ENCODE measurements at regions not wholly inside any gene's neighbourhood (a gene's known extent, or its start where the extent isn't known, plus 50 kb on each side); places are given as distances from the start of the nearest gene placed in this dataset.

DNA sequence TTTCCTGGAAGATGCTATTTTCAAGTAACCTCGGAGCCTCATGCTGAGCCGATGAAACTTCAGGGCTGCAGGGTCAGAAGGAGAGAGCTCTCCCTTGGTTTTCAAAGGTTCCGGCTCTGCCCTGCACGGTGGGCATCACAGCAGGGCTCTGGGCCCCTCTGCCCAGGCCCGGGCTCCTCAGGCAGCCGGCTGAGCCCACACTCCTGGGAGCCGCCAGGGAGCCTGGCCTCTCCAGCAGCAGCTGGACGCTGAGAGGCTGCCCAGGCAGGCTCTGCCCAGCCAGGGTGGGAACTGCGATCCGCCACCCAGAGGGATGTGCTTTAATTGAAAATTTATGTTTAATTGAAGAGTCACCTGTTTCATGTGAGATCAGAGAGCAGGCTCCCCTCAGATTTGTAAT is 97.5 kb upstream of the MGMT start:
- Mint-ChIP-seq H3K4me3 (no peak overlapping the region), H3K9me3 (no peaks in the 10 kb centered on the region), H3K4me1 (no peaks in the 10 kb centered on the region), H3K27ac (no peak overlapping the region), H3K36me3 (no peaks in the 10 kb centered on the region), H3K27me3 (peaks cover 29% of the 10 kb centered on the region)
- no peak for DNase-seq
- CTCF ChIA-PET, result no interaction called here

DNA sequence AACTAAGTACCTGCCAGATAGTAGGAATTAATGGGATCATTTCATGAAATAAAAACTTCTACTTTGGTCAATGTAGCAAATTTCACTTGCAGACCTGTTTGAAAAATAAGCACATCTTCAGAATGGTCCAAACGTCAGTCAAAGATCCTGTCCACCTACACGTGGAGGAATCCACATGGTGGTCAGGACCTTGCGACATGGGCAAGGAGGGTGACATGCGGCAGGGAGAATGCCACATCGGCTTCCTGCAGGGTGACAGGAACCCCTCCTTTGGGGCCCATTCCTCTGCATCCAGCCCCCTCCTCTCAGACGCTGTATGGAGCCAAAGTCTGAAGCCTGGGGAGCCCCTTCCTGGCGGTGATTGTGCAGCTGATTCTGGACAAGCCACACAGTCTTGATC is 95.5 kb upstream of the MGMT start:
- H3K36me3 Mint-ChIP-seq, result no peaks in the 10 kb centered on the region
- H3K9me3 Mint-ChIP-seq, result no peaks in the 10 kb centered on the region
- H3K27me3 Mint-ChIP-seq, result peaks cover 29% of the 10 kb centered on the region
- no peak for DNase-seq
- H3K4me1 Mint-ChIP-seq, result no peaks in the 10 kb centered on the region
- CTCF ChIA-PET, result no interaction called here
- H3K4me3 Mint-ChIP-seq, result no peak overlapping the region
- H3K27ac Mint-ChIP-seq, result no peak overlapping the region

DNA sequence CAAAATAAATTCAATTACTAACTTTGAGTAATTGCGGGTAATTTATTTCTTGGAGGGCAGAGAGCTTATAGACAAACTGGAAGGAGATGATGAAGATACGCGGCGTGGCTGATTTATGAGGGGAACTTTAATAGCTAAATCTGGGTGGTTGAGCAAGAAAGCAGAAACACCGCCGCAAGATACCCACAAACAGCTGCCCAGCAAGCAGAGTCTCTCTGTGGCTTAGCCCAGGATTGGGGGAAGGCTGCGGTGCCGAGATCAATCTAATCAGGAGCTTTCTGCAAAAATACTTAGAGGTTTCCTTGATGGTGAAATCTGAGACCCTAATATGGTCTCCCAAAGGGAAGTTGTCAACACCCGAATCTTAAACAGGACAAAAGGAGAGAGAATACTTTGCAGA is 94.9 kb upstream of the MGMT start:
- H3K4me3 Mint-ChIP-seq, result no peak overlapping the region
- no peaks in the 10 kb centered on the region for H3K4me1 Mint-ChIP-seq
- H3K27ac Mint-ChIP-seq, result no peak overlapping the region
- H3K9me3 Mint-ChIP-seq, result no peaks in the 10 kb centered on the region
- H3K36me3 Mint-ChIP-seq, result no peaks in the 10 kb centered on the region
- DNase-seq, result no peak
- peaks cover 29% of the 10 kb centered on the region for H3K27me3 Mint-ChIP-seq
- CTCF ChIA-PET, result no interaction called here

DNA sequence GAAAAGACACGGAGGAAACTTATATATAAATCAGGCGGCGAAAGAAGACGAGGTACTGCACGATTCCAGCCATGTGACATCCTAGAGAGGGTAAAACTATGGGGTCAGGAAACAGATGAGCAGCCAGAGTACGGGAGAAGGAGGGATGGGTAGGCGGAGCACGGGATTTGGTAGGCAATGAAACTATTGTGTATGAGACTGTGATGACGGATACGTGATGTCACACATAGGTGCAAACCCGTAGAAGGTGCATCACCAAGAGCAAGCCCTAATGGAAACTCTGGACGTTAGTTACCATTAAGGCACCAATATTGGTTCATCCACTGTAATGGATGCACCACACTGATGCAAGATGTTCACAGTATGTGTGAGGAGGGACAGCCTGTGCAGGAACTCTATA is 93.8 kb upstream of the MGMT start:
- Mint-ChIP-seq H3K4me1 (no peaks in the 10 kb centered on the region), H3K27me3 (peaks cover 29% of the 10 kb centered on the region), H3K27ac (no peak overlapping the region), H3K9me3 (no peaks in the 10 kb centered on the region), H3K4me3 (no peak overlapping the region), H3K36me3 (no peaks in the 10 kb centered on the region)
- DNase-seq, result no peak
- CTCF ChIA-PET, result no interaction called here

DNA sequence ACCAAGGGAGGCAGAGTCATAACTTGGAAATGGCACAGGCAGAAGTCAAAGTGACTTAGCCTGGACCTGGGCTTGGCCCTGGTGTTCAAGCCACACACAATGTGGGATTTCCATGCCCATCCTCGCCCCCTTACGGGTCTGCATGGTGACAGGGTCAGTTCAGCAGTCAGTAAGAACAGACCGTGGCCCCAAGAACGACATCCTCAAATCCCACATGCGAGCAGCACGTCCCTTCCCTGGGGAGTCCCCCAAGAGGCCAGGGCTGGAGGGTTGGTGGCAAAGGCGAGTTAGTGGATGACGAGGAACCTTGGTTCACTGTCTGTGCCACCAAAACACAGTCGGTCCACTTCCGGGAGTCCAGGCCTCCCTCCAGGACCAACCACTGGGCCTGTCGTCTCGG is 93.3 kb upstream of the MGMT start:
- Mint-ChIP-seq H3K27me3 (peaks cover 29% of the 10 kb centered on the region), H3K36me3 (no peaks in the 10 kb centered on the region), H3K4me1 (no peaks in the 10 kb centered on the region), H3K27ac (no peak overlapping the region), H3K9me3 (no peaks in the 10 kb centered on the region), H3K4me3 (no peak overlapping the region)
- DNase-seq, result no peak
- CTCF ChIA-PET, result no interaction called here

DNA sequence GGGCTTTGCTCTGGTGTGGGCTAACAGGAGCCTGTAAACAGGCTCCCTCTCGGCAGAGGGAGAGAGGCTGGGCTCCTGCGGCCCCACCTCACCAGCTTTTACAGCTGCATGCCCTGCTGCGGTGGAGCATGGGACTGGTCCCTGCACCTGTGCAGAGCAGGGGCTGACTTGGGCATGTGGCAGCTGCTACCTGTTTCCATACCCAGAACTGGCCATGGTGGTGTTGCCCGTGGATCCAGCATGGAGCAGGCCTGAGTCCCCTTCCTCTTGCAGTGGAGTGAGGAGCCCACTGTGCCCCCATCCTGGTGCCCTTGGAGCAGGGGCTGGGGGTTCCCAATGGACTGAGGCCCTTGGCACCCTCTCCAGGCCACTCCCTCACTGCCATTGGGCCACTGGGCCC is 91.9 kb upstream of the MGMT start:
- Mint-ChIP-seq H3K27me3 (peaks cover 29% of the 10 kb centered on the region), H3K36me3 (no peaks in the 10 kb centered on the region), H3K9me3 (no peaks in the 10 kb centered on the region), H3K27ac (no peak overlapping the region), H3K4me1 (no peaks in the 10 kb centered on the region), H3K4me3 (no peak overlapping the region)
- no peak for DNase-seq
- CTCF ChIA-PET, result no interaction called here

DNA sequence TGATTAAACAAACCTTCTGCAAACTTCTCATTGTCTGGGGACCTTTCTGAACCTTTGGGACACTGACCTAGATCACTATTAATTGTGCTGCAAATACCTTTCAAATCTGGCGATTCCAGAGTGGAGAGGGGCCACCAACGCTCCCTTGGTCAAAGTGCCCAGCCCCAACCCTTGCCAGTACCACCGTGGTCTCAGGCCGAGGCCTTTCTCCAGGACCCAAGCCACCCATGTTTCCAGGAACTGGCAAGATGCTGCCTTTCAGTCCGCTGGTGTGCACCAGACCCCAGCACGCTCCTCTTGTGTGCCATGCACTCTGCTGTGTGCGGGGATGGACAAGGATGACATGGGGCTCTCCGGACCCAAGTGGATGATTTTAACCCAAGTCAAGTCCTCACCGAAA is 91.1 kb upstream of the MGMT start:
- Mint-ChIP-seq H3K27ac (no peak overlapping the region), H3K9me3 (no peaks in the 10 kb centered on the region), H3K27me3 (peaks cover 29% of the 10 kb centered on the region), H3K4me3 (no peak overlapping the region), H3K4me1 (no peaks in the 10 kb centered on the region), H3K36me3 (no peaks in the 10 kb centered on the region)
- no peak for DNase-seq
- CTCF ChIA-PET, result no interaction called here

DNA sequence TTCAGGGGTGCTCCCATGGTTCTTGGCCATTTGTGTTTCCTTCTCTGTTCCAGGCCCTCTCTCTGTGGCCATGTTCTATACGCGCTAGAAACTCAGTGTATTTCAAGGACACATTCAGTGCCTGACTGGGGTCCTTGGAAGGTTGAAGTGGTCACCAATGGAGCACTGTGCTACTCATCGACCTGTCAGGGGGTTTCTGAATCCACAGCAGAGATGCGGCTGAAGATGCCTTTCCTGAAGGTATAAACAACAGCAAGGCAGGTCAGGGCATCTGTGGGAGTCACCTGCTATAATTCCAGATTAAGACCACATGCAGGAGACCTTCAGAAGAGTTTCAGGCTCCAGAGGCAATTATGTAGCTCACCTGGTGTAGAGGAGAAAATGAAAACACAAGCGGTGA is 86.8 kb upstream of the MGMT start:
- CTCF ChIA-PET, result no interaction called here
- no peaks in the 10 kb centered on the region for H3K9me3 Mint-ChIP-seq
- DNase-seq, result no peak
- H3K27me3 Mint-ChIP-seq, result peaks cover under 1% of the 10 kb centered on the region
- H3K4me3 Mint-ChIP-seq, result no peak overlapping the region
- H3K4me1 Mint-ChIP-seq, result no peaks in the 10 kb centered on the region
- no peaks in the 10 kb centered on the region for H3K36me3 Mint-ChIP-seq
- H3K27ac Mint-ChIP-seq, result no peak overlapping the region

DNA sequence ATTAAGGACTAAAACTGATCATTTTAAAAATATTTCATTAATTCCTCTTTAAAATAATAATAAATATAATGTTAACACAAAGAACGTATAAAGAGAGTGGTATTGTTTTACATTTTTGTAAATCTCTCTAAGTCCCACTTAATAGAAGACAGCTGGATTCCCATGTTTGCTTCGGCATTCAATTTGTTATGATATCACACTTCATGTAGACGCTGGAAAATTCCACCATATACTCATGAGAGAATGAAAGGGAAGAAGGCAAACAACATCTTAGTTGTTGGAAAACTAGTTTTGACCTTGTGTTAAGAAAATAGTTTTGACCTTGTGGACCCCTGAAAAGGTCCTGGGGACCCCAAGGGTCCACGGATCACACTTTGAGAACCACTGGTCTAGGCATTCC is 85.3 kb upstream of the MGMT start:
- Mint-ChIP-seq H3K36me3 (no peaks in the 10 kb centered on the region), H3K27me3 (peaks cover 11% of the 10 kb centered on the region), H3K4me3 (no peak overlapping the region), H3K9me3 (no peaks in the 10 kb centered on the region), H3K27ac (no peak overlapping the region), H3K4me1 (no peaks in the 10 kb centered on the region)
- DNase-seq, result no peak
- CTCF ChIA-PET, result interaction anchor here (0.6 kb wide), 1 partner anchor 107 kb away, joined by 3 read pairs; no protein-coding TSS in a partner anchor

DNA sequence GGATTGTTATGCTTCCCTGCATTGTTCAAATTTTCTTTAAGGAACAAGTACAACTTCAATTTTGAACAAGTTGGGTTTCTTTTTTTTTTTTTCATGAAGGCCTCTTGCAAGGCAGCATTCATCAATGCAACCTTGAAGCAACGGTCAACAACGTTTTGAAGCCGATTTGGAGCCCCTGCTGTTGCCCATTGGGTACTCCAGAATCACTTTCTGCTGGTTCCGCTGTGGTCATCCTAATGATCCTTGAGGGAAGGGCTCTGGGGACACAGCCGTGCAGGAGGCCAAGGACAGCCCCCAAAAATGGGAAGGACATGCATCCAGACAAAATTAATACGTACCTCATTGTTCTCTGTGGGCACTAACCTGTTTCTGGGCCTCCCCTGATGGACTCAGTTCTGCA is 84.6 kb upstream of the MGMT start:
- no peak for DNase-seq
- no peaks in the 10 kb centered on the region for H3K9me3 Mint-ChIP-seq
- H3K4me1 Mint-ChIP-seq, result no peaks in the 10 kb centered on the region
- no peak overlapping the region for H3K4me3 Mint-ChIP-seq
- H3K27ac Mint-ChIP-seq, result no peak overlapping the region
- no peaks in the 10 kb centered on the region for H3K36me3 Mint-ChIP-seq
- CTCF ChIA-PET, result interaction anchor here (0.6 kb wide), 1 partner anchor 8 kb away, joined by 3 read pairs; no protein-coding TSS in a partner anchor
- H3K27me3 Mint-ChIP-seq, result peaks cover 11% of the 10 kb centered on the region

DNA sequence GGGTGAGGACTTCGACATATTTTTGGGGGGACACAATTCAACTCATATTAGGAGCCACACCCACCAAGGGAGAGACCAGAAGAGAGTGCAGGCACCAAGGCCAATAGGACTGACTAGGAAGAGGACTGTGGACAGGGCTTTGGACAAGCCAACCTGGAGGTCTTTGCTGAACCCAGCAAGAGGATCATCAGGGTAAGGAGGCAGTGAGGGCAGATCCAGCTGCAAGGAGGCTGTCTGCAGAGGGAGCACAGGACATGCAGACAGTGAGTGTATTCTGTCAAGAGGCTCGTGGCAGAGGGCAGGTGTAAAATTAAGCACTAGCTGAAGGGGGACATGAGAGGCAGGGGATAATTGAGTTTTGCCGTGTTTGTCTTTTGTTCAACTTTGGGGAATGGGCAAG is 83.4 kb upstream of the MGMT start:
- Mint-ChIP-seq H3K27me3 (peaks cover 11% of the 10 kb centered on the region), H3K9me3 (no peaks in the 10 kb centered on the region)

DNA sequence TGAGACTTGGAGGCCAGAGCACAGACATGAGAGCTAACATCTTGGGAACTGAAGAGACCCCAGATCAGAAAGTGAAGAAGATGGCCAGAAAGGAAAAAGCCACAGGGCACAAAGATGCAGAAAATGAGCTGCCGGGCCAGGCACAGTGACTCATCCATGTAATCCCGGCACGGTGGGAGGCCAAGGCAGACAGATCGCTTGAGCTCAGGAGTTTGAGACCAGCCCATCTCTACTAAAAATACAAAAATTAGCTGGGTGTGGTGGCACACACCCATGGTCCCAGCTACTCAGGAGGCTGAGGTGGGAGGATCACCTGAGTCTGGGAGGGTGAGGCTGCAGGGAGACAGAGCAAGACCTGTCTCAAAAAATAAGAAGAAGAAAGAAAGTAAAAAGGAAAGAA is 81.4 kb upstream of the MGMT start:
- Mint-ChIP-seq H3K4me3 (no peak overlapping the region), H3K36me3 (no peaks in the 10 kb centered on the region), H3K4me1 (no peaks in the 10 kb centered on the region), H3K27ac (no peak overlapping the region), H3K27me3 (peaks cover 11% of the 10 kb centered on the region), H3K9me3 (no peaks in the 10 kb centered on the region)
- no peak for DNase-seq
- CTCF ChIA-PET, result no interaction called here

More for the DNA sequence above, 83.4 kb upstream of the MGMT start:
- DNase-seq, result no peak
- no peaks in the 10 kb centered on the region for H3K4me1 Mint-ChIP-seq
- CTCF ChIA-PET, result no interaction called here
- no peak overlapping the region for H3K27ac Mint-ChIP-seq
- no peaks in the 10 kb centered on the region for H3K36me3 Mint-ChIP-seq
- H3K4me3 Mint-ChIP-seq, result no peak overlapping the region

DNA sequence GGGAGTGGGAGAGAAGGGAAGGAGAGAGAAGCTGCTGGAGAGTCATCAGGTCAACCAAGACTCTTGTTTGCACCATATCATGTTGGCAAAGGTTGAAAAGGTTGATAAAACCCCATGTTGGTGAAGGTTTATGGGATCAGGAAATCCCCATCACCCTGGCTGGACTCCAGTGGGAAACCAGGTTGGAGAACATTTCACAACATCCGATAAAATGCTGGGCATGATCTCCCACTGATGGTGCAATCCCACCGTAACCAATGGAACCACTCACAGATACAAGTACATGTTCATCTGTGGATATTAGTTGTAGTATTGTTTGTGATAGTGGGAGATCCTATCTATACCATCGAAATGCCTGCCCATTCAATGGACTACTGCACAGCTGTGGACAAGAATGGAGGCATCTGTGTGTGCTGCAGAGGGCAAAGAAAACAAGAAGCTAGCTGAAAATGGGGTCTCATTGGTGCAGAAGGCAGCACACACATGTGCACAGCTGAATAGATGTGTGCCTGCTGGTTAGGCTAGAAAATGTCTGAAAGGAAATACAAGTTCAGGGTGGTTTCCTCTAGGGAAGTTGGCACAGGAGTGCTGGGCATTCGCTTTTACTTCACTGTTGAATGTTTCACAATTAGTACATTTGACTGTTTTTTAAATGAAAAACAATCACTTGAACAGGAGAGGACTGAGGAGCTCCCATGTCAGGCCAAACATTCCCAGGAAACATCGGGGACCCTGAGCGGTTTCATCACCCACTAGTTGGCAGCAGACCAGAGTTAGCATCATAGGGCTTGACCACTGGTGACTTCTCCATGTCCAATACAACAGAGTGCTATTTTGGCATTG is 80.4 kb upstream of the MGMT start:
- Mint-ChIP-seq H3K4me3 (no peak overlapping the region), H3K4me1 (no peaks in the 10 kb centered on the region), H3K9me3 (no peaks in the 10 kb centered on the region), H3K36me3 (no peaks in the 10 kb centered on the region), H3K27me3 (peaks cover 11% of the 10 kb centered on the region), H3K27ac (no peak overlapping the region)
- CTCF ChIA-PET, result no interaction called here
- DNase-seq, result no peak

DNA sequence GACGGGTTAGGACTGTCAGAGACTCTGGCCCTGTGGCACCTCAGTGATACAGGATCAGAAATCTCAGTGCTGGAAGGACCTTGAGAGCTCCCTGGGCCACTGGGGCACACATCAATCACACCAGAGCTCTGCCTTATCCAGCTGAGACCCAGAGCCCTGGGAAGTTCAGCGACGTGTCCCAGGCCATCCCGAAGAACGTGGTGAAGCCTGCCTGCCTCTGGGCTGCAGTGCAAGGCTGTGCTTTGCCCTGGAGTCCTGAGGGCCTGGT is 79.8 kb upstream of the MGMT start:
- H3K4me3 Mint-ChIP-seq, result no peak overlapping the region
- no peaks in the 10 kb centered on the region for H3K36me3 Mint-ChIP-seq
- no peaks in the 10 kb centered on the region for H3K4me1 Mint-ChIP-seq
- CTCF ChIA-PET, result no interaction called here
- peaks cover 11% of the 10 kb centered on the region for H3K27me3 Mint-ChIP-seq
- H3K9me3 Mint-ChIP-seq, result no peaks in the 10 kb centered on the region
- H3K27ac Mint-ChIP-seq, result no peak overlapping the region
- DNase-seq, result no peak

DNA sequence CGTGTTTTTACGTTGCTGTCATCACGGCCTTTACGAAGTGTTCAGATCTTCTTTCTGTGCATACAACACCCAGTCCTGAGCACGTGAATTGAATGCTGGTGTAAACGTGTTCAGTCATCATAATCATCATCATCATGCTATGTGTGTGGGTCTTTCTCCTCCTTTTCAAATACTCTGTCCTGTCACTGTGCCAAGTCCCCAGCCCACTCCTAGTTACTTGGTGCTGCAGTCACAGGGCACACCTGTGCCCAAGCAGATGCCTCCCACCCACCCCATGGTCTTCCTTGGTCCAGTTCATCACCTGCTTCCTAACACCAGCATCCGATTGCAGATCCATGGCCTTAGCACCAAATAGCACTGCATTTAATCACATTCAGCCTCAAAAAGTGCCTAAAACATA is 78.6 kb upstream of the MGMT start:
- Mint-ChIP-seq H3K27ac (no peak overlapping the region), H3K4me1 (no peaks in the 10 kb centered on the region), H3K27me3 (peaks cover 11% of the 10 kb centered on the region), H3K36me3 (no peaks in the 10 kb centered on the region), H3K4me3 (no peak overlapping the region), H3K9me3 (no peaks in the 10 kb centered on the region)
- DNase-seq, result no peak
- CTCF ChIA-PET, result no interaction called here

DNA sequence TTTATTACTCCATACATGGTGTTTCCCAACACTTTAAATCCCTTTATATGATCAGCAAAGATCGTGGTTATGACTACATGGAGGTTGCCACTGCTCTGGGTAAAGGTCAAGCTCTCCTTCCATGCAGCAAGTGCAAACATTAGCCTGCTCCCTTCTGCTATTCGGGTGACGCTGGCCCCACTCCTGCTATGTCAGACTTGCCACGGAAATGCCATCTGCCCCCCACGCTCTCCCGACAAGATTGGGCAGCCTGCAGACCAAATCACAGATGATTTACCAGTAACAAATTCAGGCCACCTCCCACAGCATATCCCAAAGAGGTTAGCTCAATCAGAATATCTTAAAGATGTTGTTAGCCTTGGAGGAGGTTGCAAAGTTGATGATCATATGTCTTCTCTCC is 77.8 kb upstream of the MGMT start:
- Mint-ChIP-seq H3K27ac (no peak overlapping the region), H3K9me3 (no peaks in the 10 kb centered on the region), H3K4me3 (no peak overlapping the region), H3K36me3 (no peaks in the 10 kb centered on the region), H3K4me1 (no peaks in the 10 kb centered on the region), H3K27me3 (peaks cover 11% of the 10 kb centered on the region)
- CTCF ChIA-PET, result no interaction called here
- DNase-seq, result no peak

Data from activated naive CD4-positive, alpha-beta T cell treated with anti-CD3 and anti-CD28 coated beads, Interleukin-2, amount 10 ng/mL, durations not matched to agents 7 days and 5 days (primary cell).